GM18951 (cell line): ENCODE measurements at regions not wholly inside any gene's neighbourhood (a gene's known extent, or its start where the extent isn't known, plus 50 kb on each side); places are given as distances from the start of the nearest gene placed in this dataset.
"Not testable (repeated sequence)": the region's sequence is repeated elsewhere in the genome, so short reads cannot be mapped to it uniquely, and the experiment has no call there.

Experiments used
- POLR2A ChIP-seq: IDR thresholded peaks from 4 replicates; pipeline ENCODE4 v1.6.1; 2011; ENCODE audit warnings: mild to moderate bottlenecking; ENCODE audit not compliant: insufficient read length, insufficient read depth; ENCODE audit errors: extremely low read depth
- in situ Hi-C: fragments of 300-500 bp; cut with MboI; formaldehyde crosslinking; loops from one replicate; pipeline ENCODE4 v1.12.0; 2022; ENCODE audit warnings: low sequenced_read_pairs, mixed read lengths, inconsistent platforms; ENCODE audit not compliant: unreplicated experiment

- TF ChIP-seq POLR2A, result no peak
- in situ Hi-C loops, result no loop called here
Measured at GRCh38 chr13:80551650-80552497, 210.9 kb upstream of the SPRY2 start.

- no peak for TF ChIP-seq POLR2A
- in situ Hi-C loops, result no loop called here
Measured at GRCh38 chr13:80550971-80551441, 210.1 kb upstream of the SPRY2 start.

- no peak for TF ChIP-seq POLR2A
- in situ Hi-C loops, result no loop called here
Measured at GRCh38 chr13:80548915-80549314, 208.0 kb upstream of the SPRY2 start.

- TF ChIP-seq POLR2A, result no peak
- in situ Hi-C loops, result no loop called here
Measured at GRCh38 chr13:80547885-80548825, 207.2 kb upstream of the SPRY2 start.

- no peak for TF ChIP-seq POLR2A
Measured at GRCh38 chr13:80547341-80547740, 206.4 kb upstream of the SPRY2 start.

GRCh38 chr13:80533175-80533574 lies 192.2 kb upstream of the SPRY2 start:
- TF ChIP-seq POLR2A, result no peak
- in situ Hi-C loops, result no loop called here

More at GRCh38 chr13:80547341-80547740, 206.4 kb upstream of the SPRY2 start:
- in situ Hi-C loops, result no loop called here

GRCh38 chr13:80530902-80531301 lies 190.0 kb upstream of the SPRY2 start:
- in situ Hi-C loops, result no loop called here
- TF ChIP-seq POLR2A, result no peak

GRCh38 chr13:80530191-80530590 lies 189.3 kb upstream of the SPRY2 start:
- in situ Hi-C loops, result no loop called here
- TF ChIP-seq POLR2A, result no peak

GRCh38 chr13:80529734-80530133 lies 188.8 kb upstream of the SPRY2 start:
- in situ Hi-C loops, result no loop called here
- no peak for TF ChIP-seq POLR2A

GRCh38 chr13:80528733-80529132 lies 187.8 kb upstream of the SPRY2 start:
- no peak for TF ChIP-seq POLR2A
- in situ Hi-C loops, result no loop called here

GRCh38 chr13:80527400-80527799 lies 186.5 kb upstream of the SPRY2 start:
- no peak for TF ChIP-seq POLR2A
- in situ Hi-C loops, result no loop called here

GRCh38 chr13:80524447-80525215 lies 183.7 kb upstream of the SPRY2 start:
- in situ Hi-C loops, result no loop called here
- TF ChIP-seq POLR2A, result no peak

GRCh38 chr13:80523134-80523533 lies 182.2 kb upstream of the SPRY2 start:
- TF ChIP-seq POLR2A, result no peak
- in situ Hi-C loops, result no loop called here

- in situ Hi-C loops, result not testable (repeated sequence)
Measured at GRCh38 chr13:80522463-80522862, 181.5 kb upstream of the SPRY2 start.
